HepG2 (cell line): ENCODE measurements at regions not wholly inside any gene's neighbourhood (a gene's known extent, or its start where the extent isn't known, plus 50 kb on each side); places are given as distances from the start of the nearest gene placed in this dataset.

Experiments used
- ATAC-seq: fragments of 200-7000 bp; cut with Tn5 transposase; 3 replicates; pipeline ENCODE4 v1.9.1; 2020; ENCODE audit warnings: mild to moderate bottlenecking, moderate library complexity
- BruUV-seq: library from RNA; stranded (reverse); fragments of 400-500 nt; replicated peaks from 2 replicates; lab custom pipeline; 2021; lab: Mats Ljungman, UMichigan
- CTCF ChIA-PET: fragments of 300-600 bp; formaldehyde crosslinking; extraction: SDS; loops from one replicate; lab custom pipeline; 2021; ENCODE audit warnings: low total read pairs, inconsistent platforms, low intra/inter-chr PET ratio; lab: Yijun Ruan, JAX
- POLR2A ChIA-PET: fragments of 350-600 bp; sonication (Branson Sonifier 250); formaldehyde crosslinking; loops from one replicate; lab custom pipeline; 2020; ENCODE audit warnings: antibody characterized with exemption, inconsistent platforms; lab: Yijun Ruan, JAX
- DNase-seq: peaks from one replicate; pipeline ENCODE4 v3.0.0-alpha.2; 2015; ENCODE audit warnings: low spot score
- FAIRE-seq: peaks from 3 replicates; lab custom pipeline; 2011; peaks lifted over from hg19 to GRCh38; lab: Jason Lieb, UNC
- H2AFZ ChIP-seq: one replicate; pipeline ENCODE4 v1.6.1; 2011; ENCODE audit warnings: low read length, inconsistent platforms
- H3K27ac ChIP-seq: fragments of 300-600 bp; 3 replicates; pipeline ENCODE4 v1.8.0; 2011; ENCODE audit warnings: mixed run types, mild to moderate bottlenecking, mixed read lengths, low read length, inconsistent platforms; ENCODE audit not compliant: insufficient read depth; ENCODE audit errors: extremely low read length
- H3K27me3 ChIP-seq, 2 experiments: fragments of 200-600 bp in 1 of 2; 2 replicates in 1 of 2; 3 replicates in 1 of 2; pipeline versions ENCODE4 v1.6.0 to v1.8.0; 2011; ENCODE audit warnings: low read length in 2 of 2, mild to moderate bottlenecking in 2 of 2, moderate library complexity in 2 of 2, inconsistent platforms in 1 of 2; ENCODE audit not compliant: insufficient read depth in 2 of 2, control insufficient read depth in 1 of 2
- H3K36me3 ChIP-seq, 2 experiments: fragments of 200-600 bp in 1 of 2; replicated peaks in 1 of 2; 2 replicates in 1 of 2; 3 replicates in 1 of 2; pipeline versions ENCODE4 v1.5.1 to v1.8.0; 2011; ENCODE audit warnings: low read length in 2 of 2, inconsistent platforms in 1 of 2; ENCODE audit not compliant: insufficient read depth in 2 of 2, control insufficient read depth in 1 of 2
- H3K4me1 ChIP-seq: 2 replicates; pipeline ENCODE4 v1.5.1; 2012; ENCODE audit warnings: low read length, inconsistent platforms; ENCODE audit not compliant: insufficient read depth
- H3K4me2 ChIP-seq: 2 replicates; pipeline ENCODE4 v1.6.0; 2011; ENCODE audit warnings: low read depth, low read length, inconsistent platforms
- H3K4me3 ChIP-seq, 3 experiments: fragments of 200-600 bp in 1 of 3; sonication (generic), shearing (Covaris generic) in 1 of 3; replicated peaks in 1 of 3; 2 replicates each; pipeline ENCODE4 v1.5.1; 2011 to 2016; ENCODE audit warnings: low read length in 3 of 3, inconsistent platforms in 2 of 3, low read depth in 2 of 3, mild to moderate bottlenecking in 2 of 3, control low read depth in 1 of 3, mixed read lengths in 1 of 3; ENCODE audit not compliant: insufficient read depth in 1 of 3
- H3K79me2 ChIP-seq: one replicate; pipeline ENCODE4 v1.6.1; 2011; ENCODE audit warnings: low read length, inconsistent platforms; ENCODE audit not compliant: insufficient read depth
- H3K9ac ChIP-seq: 2 replicates; pipeline ENCODE4 v1.6.0; 2011; ENCODE audit warnings: mild to moderate bottlenecking, low read depth, low read length, inconsistent platforms; ENCODE audit not compliant: insufficient read depth
- H3K9me3 ChIP-seq: 2 replicates; pipeline ENCODE4 v1.5.1; 2012; ENCODE audit warnings: mild to moderate bottlenecking, low read length
- H4K20me1 ChIP-seq: 2 replicates; pipeline ENCODE4 v1.6.0; 2011; ENCODE audit warnings: inconsistent platforms, mild to moderate bottlenecking, low read length, moderate library complexity; ENCODE audit not compliant: insufficient read depth
- ATF5 ChIP-seq: sonication (generic); formaldehyde crosslinking; IDR thresholded peaks from 2 replicates; pipeline ENCODE4 v1.4.0; 2020; ENCODE audit warnings: mild to moderate bottlenecking, low read depth, missing genetic modification reagents
- CEBPG ChIP-seq: IDR thresholded peaks from 2 replicates; pipeline ENCODE4 v1.6.1; 2016
- CENPX ChIP-seq: sonication (generic); formaldehyde crosslinking; IDR thresholded peaks from 2 replicates; pipeline ENCODE4 v1.9.0; 2021; ENCODE audit warnings: mild to moderate bottlenecking, missing genetic modification reagents, moderate library complexity
- DDIT3 ChIP-seq: sonication (generic); formaldehyde crosslinking; IDR thresholded peaks from 2 replicates; pipeline ENCODE4 v1.4.0; 2020; ENCODE audit warnings: mild to moderate bottlenecking, missing genetic modification reagents
- HBP1 ChIP-seq: IDR thresholded peaks from 2 replicates; pipeline ENCODE4 v1.6.1; 2016; ENCODE audit warnings: low read depth, control low read depth
- HHEX ChIP-seq: IDR thresholded peaks from 2 replicates; pipeline ENCODE4 v1.6.1; 2016; ENCODE audit warnings: control low read depth
- JARID2 ChIP-seq: sonication (generic); formaldehyde crosslinking; IDR thresholded peaks from 2 replicates; pipeline ENCODE4 v1.8.1; 2023; ENCODE audit warnings: missing genetic modification reagents, inconsistent platforms; ENCODE audit not compliant: insufficient replicate concordance
- KLF13 ChIP-seq: sonication (generic); formaldehyde crosslinking; IDR thresholded peaks from 2 replicates; pipeline ENCODE4 v1.4.0; 2020; ENCODE audit warnings: mild to moderate bottlenecking, missing genetic modification reagents
- PPARG ChIP-seq: conservative IDR thresholded peaks from 2 replicates; pipeline ENCODE4 v1.6.1; 2016; ENCODE audit warnings: missing biosample characterization, missing genetic modification reagents
- RNF2 ChIP-seq: fragments of 450-650 bp; conservative IDR thresholded peaks from 2 replicates; pipeline ENCODE4 v1.6.1; 2016; ENCODE audit warnings: low read depth
- SAFB2 ChIP-seq: sonication (generic); formaldehyde crosslinking; IDR thresholded peaks from 2 replicates; pipeline ENCODE4 v1.5.1; 2020; ENCODE audit warnings: missing genetic modification reagents, low read depth, mild to moderate bottlenecking, borderline replicate concordance
- ZC3H4 ChIP-seq: sonication (generic); formaldehyde crosslinking; IDR thresholded peaks from 2 replicates; pipeline ENCODE4 v1.4.0; 2020; ENCODE audit warnings: missing genetic modification reagents, borderline replicate concordance
- ZFY ChIP-seq: sonication (generic); formaldehyde crosslinking; IDR thresholded peaks from 2 replicates; pipeline ENCODE4 v1.4.0; 2020; ENCODE audit warnings: missing genetic modification reagents
- ZNF20 ChIP-seq: sonication (generic); formaldehyde crosslinking; IDR thresholded peaks from 2 replicates; pipeline ENCODE4 v1.4.0; 2020; ENCODE audit warnings: mild to moderate bottlenecking, moderate library complexity, missing genetic modification reagents
- ZNF558 ChIP-seq: sonication (generic); formaldehyde crosslinking; IDR thresholded peaks from 2 replicates; pipeline ENCODE4 v1.9.0; 2022; ENCODE audit warnings: mild to moderate bottlenecking, missing genetic modification reagents, borderline replicate concordance
- ZZZ3 ChIP-seq: sonication (generic); formaldehyde crosslinking; IDR thresholded peaks from 2 replicates; pipeline ENCODE4 v1.4.0; 2020; ENCODE audit warnings: missing genetic modification reagents, mild to moderate bottlenecking, borderline replicate concordance
- WGBS: methylation state at CpG from one replicate; pipeline ENCODE4 v1.1.6; 2017; ENCODE audit warnings: low lambda C conversion rate; 5-methylcytosine and 5-hydroxymethylcytosine counted together
- in situ Hi-C: cut with HindIII; loops from 2 replicates; pipeline ENCODE4 v1.10.0; 2017; ENCODE audit warnings: low pct_unique_long_range_greater_than_20kb; ENCODE audit not compliant: extremely low pct_ligation_motif_present
- intact Hi-C: fragments of 100-400 bp; cut with micrococcal nuclease; formaldehyde crosslinking; loops from one replicate; pipeline ENCODE4 v1.10.0; 2022; ENCODE audit not compliant: unreplicated experiment

GRCh38 chr1:229924639-229925038, 142.4 kb upstream of the GALNT2 start:
- ChIA-PET CTCF (no interaction called here), POLR2A (no interaction called here)
- no peak overlapping the region for H3K9ac ChIP-seq
- no peak overlapping the region for H3K4me2 ChIP-seq
- no peaks in the 10 kb centered on the region for H3K36me3 ChIP-seq
- DNase-seq (no peak), FAIRE-seq (no peak), ATAC-seq (no peak)
- no peak overlapping the region for H3K4me3 ChIP-seq
- peaks cover 0 to 4% of the 10 kb centered on the region in 2 experiments; a peak in 3 of 5 replicates for H3K27me3 ChIP-seq
- H3K9me3 ChIP-seq = no peaks in the 10 kb centered on the region
- TF ChIP-seq KLF13 (CRISPR knock-in tag) (no peak), RNF2 (no peak), SAFB2 (no peak), ZNF20 (CRISPR knock-in tag) (no peak), HHEX (CRISPR knock-in tag) (no peak), HBP1 (CRISPR knock-in tag) (no peak), CEBPG (CRISPR knock-in tag) (no peak), ATF5 (CRISPR knock-in tag) (no peak), PPARG (CRISPR knock-in tag) (no peak), JARID2 (CRISPR knock-in tag) (no peak), ZNF558 (CRISPR knock-in tag) (no peak), ZFY (CRISPR knock-in tag) (no peak), DDIT3 (no peak), ZZZ3 (no peak), CENPX (CRISPR knock-in tag) (no peak), ZC3H4 (no peak)
- intact Hi-C loops = no loop called here
- in situ Hi-C loops = no loop called here
- BruUV-seq = no TSS peak
- H3K27ac ChIP-seq = no peak overlapping the region
- 26% methylated on average over 10 of the region's 10 CpGs for WGBS
- no peak overlapping the region for H2AFZ ChIP-seq
- no peaks in the 10 kb centered on the region for H3K79me2 ChIP-seq
- H3K4me1 ChIP-seq = no peaks in the 10 kb centered on the region
- no peaks in the 10 kb centered on the region for H4K20me1 ChIP-seq
